VCaP (cell line): ENCODE measurements at regions not wholly inside any gene's neighbourhood (a gene's known extent, or its start where the extent isn't known, plus 50 kb on each side); places are given as distances from the start of the nearest gene placed in this dataset.
"Not testable (repeated sequence)": the region's sequence is repeated elsewhere in the genome, so short reads cannot be mapped to it uniquely, and the experiment has no call there.

ENCODE experiments used
- H3K27ac ChIP-seq: fragments of 450-650 bp; 2 replicates; pipeline ENCODE4 v1.5.1; 2017
- CTCF ChIP-seq: fragments of 450-650 bp; conservative IDR thresholded peaks from 2 replicates; pipeline ENCODE4 v1.5.1; 2017; ENCODE audit warnings: mild to moderate bottlenecking, moderate library complexity

- no peak overlapping the region for H3K27ac ChIP-seq
- no peak for TF ChIP-seq CTCF
These were observed 644.9 kb upstream of the DPPA4 start for GRCh38 chr3:109982201-109982600.

- TF ChIP-seq CTCF: no peak
- no peak overlapping the region for H3K27ac ChIP-seq
These were observed 647.6 kb upstream of the DPPA4 start for GRCh38 chr3:109984976-109985375.

GRCh38 chr3:109985943-109986555, 648.7 kb upstream of the DPPA4 start:
- no peak for TF ChIP-seq CTCF
- no peak overlapping the region for H3K27ac ChIP-seq

GRCh38 chr3:109994853-109995252, 657.5 kb upstream of the DPPA4 start:
- no peak for TF ChIP-seq CTCF
- H3K27ac ChIP-seq: no peak overlapping the region

GRCh38 chr3:109995377-109995776, 658.0 kb upstream of the DPPA4 start:
- no peak for TF ChIP-seq CTCF
- no peak overlapping the region for H3K27ac ChIP-seq

GRCh38 chr3:110001905-110002304, 664.6 kb upstream of the DPPA4 start:
- not testable (repeated sequence) for H3K27ac ChIP-seq

- TF ChIP-seq CTCF: no peak
- no peak overlapping the region for H3K27ac ChIP-seq
These were observed 669.6 kb upstream of the DPPA4 start for GRCh38 chr3:110006913-110007312.

- no peak for TF ChIP-seq CTCF
These were observed 678.1 kb upstream of the DPPA4 start for GRCh38 chr3:110015231-110015963.

More at GRCh38 chr3:110015231-110015963, 678.1 kb upstream of the DPPA4 start:
- H3K27ac ChIP-seq: no peak overlapping the region
